ENCODE measurements at regions not wholly inside any gene's neighbourhood (a gene's known extent, or its start where the extent isn't known, plus 50 kb on each side); places are given as distances from the start of the nearest gene placed in this dataset.

- TF ChIP-seq, protein P1, sequence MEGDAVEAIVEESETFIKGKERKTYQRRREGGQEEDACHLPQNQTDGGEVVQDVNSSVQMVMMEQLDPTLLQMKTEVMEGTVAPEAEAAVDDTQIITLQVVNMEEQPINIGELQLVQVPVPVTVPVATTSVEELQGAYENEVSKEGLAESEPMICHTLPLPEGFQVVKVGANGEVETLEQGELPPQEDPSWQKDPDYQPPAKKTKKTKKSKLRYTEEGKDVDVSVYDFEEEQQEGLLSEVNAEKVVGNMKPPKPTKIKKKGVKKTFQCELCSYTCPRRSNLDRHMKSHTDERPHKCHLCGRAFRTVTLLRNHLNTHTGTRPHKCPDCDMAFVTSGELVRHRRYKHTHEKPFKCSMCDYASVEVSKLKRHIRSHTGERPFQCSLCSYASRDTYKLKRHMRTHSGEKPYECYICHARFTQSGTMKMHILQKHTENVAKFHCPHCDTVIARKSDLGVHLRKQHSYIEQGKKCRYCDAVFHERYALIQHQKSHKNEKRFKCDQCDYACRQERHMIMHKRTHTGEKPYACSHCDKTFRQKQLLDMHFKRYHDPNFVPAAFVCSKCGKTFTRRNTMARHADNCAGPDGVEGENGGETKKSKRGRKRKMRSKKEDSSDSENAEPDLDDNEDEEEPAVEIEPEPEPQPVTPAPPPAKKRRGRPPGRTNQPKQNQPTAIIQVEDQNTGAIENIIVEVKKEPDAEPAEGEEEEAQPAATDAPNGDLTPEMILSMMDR (conservative IDR thresholded peaks at IDR 0.05) = no peak
- no peaks in the 10 kb centered on the region for H3K79me2 ChIP-seq (ENCODE audit: insufficient read depth, low read length)
- H4K91ac ChIP-seq (ENCODE audit: insufficient read length, low read depth, low read length) = no peak overlapping the region
- H2BK15ac ChIP-seq (ENCODE audit: low read depth, low read length) = no peak overlapping the region
- H3K18ac ChIP-seq (ENCODE audit: insufficient read length, low read depth, low read length) = no peak overlapping the region
- H3K23ac ChIP-seq (ENCODE audit: insufficient read length, low read depth, low read length) = no peak overlapping the region
- no peak for DNase-seq
- Mint-ChIP-seq H3K27ac (no peak overlapping the region), H3K4me1 (no peaks in the 10 kb centered on the region), H3K4me3 (no peak overlapping the region), H3K36me3 (ENCODE audit: insufficient read depth in 1 of 3, low read depth in 3 of 3) (peaks cover 85 to 94% (median 86%) of the 10 kb centered on the region in 3 experiments), H3K27me3 (ENCODE audit: low read depth) (no peaks in the 10 kb centered on the region), H3K9me3 (peaks cover 11 to 14% of the 10 kb centered on the region in 2 experiments)
- H3K79me1 ChIP-seq (ENCODE audit: insufficient read depth, low read depth, low read length, poor library complexity, severe bottlenecking) = no peaks in the 10 kb centered on the region
- H3K23me2 ChIP-seq (ENCODE audit: insufficient read length, low read depth, low read length, poor library complexity, severe bottlenecking) = no peaks in the 10 kb centered on the region
- H3K56ac ChIP-seq (ENCODE audit: insufficient read length, low read depth, low read length) = no peak overlapping the region
- no peak overlapping the region for H3K14ac ChIP-seq (ENCODE audit: insufficient read depth, low read length)
- WGBS (ENCODE audit: extremely low coverage, insufficient read length, low lambda C conversion rate) = no CpG with 5 or more reads among the region's 2 CpGs
- no peak overlapping the region for H3T11ph ChIP-seq (ENCODE audit: low read length)
- peaks cover 7% of the 10 kb centered on the region for H3K9me3 ChIP-seq (ENCODE audit: control insufficient read depth, low read depth, low read length)
- H3K27ac ChIP-seq (ENCODE audit: insufficient read length, low read depth, low read length) = no peak overlapping the region
- H2AFZ ChIP-seq (ENCODE audit: low read length) = no peak overlapping the region
- H2AK5ac ChIP-seq (ENCODE audit: insufficient read length, low read length) = no peak overlapping the region
- no peak overlapping the region for H3K4ac ChIP-seq (ENCODE audit: low read depth, low read length)
- H4K8ac ChIP-seq (replicated peaks; ENCODE audit: insufficient read length, low read depth, low read length) = no peak overlapping the region
- H3K4me2 ChIP-seq (ENCODE audit: insufficient read depth, insufficient read length, low read length) = no peak overlapping the region
- no peak overlapping the region for H2BK20ac ChIP-seq (ENCODE audit: low read depth, low read length, poor library complexity, severe bottlenecking)
- no peaks in the 10 kb centered on the region for H3K27me3 ChIP-seq (ENCODE audit: insufficient read depth, low read length)
- H3K9ac ChIP-seq (ENCODE audit: extremely low read depth, insufficient read length, low read length) = no peak overlapping the region
- no peak overlapping the region for H4K5ac ChIP-seq (ENCODE audit: insufficient read length, low read depth, low read length)
- H4K20me1 ChIP-seq (ENCODE audit: control insufficient read depth, insufficient read depth, insufficient read length) = no peaks in the 10 kb centered on the region
- H2BK120ac ChIP-seq (ENCODE audit: low read depth, low read length, poor library complexity, severe bottlenecking) = no peak overlapping the region
- no peaks in the 10 kb centered on the region for H3K4me1 ChIP-seq (ENCODE audit: insufficient read depth, low read length)
- no peak overlapping the region for H2BK5ac ChIP-seq (ENCODE audit: insufficient read length, low read length)
- H2BK12ac ChIP-seq (ENCODE audit: insufficient read length, low read depth, low read length) = no peak overlapping the region
Measured at GRCh38 chr3:197611255-197611654, 55.5 kb upstream of the BDH1 start.
